H9 (cell line): ENCODE measurements at regions not wholly inside any gene's neighbourhood (a gene's known extent, or its start where the extent isn't known, plus 50 kb on each side); places are given as distances from the start of the nearest gene placed in this dataset.

Source experiments
- DNase-seq: peaks from one replicate; pipeline ENCODE4 v3.0.0-alpha.2; 2017
- H2AFZ ChIP-seq: one replicate; pipeline ENCODE4 v1.6.1; 2013; ENCODE audit warnings: mild to moderate bottlenecking, low read length, control low read depth, moderate library complexity
- H2AK5ac ChIP-seq: 2 replicates; pipeline ENCODE4 v1.6.1; 2013; ENCODE audit warnings: low read length, control low read depth, mixed read lengths; ENCODE audit not compliant: insufficient read length
- H2BK120ac ChIP-seq: one replicate; pipeline ENCODE4 v1.6.1; 2013; ENCODE audit warnings: low read depth, mild to moderate bottlenecking, low read length, control low read depth, inconsistent platforms; ENCODE audit not compliant: poor library complexity, severe bottlenecking
- H2BK12ac ChIP-seq: 2 replicates; pipeline ENCODE4 v1.6.1; 2013; ENCODE audit warnings: low read length, control low read depth, mixed read lengths, low read depth; ENCODE audit not compliant: insufficient read length
- H2BK15ac ChIP-seq: 2 replicates; pipeline ENCODE4 v1.6.1; 2013; ENCODE audit warnings: low read depth, low read length, control low read depth
- H2BK20ac ChIP-seq: one replicate; pipeline ENCODE4 v1.6.1; 2013; ENCODE audit warnings: low read depth, mild to moderate bottlenecking, low read length, control low read depth, inconsistent platforms; ENCODE audit not compliant: poor library complexity, severe bottlenecking
- H2BK5ac ChIP-seq: 2 replicates; pipeline ENCODE4 v1.6.1; 2013; ENCODE audit warnings: low read length, control low read depth, mixed read lengths; ENCODE audit not compliant: insufficient read length
- H3K14ac ChIP-seq: 2 replicates; pipeline ENCODE4 v1.6.1; 2013; ENCODE audit warnings: low read length, control low read depth; ENCODE audit not compliant: insufficient read depth
- H3K18ac ChIP-seq: 2 replicates; pipeline ENCODE4 v1.6.1; 2013; ENCODE audit warnings: low read depth, mild to moderate bottlenecking, mixed read lengths, low read length, control low read depth; ENCODE audit not compliant: insufficient read length
- H3K23ac ChIP-seq: 2 replicates; pipeline ENCODE4 v1.6.1; 2013; ENCODE audit warnings: low read length, control low read depth, mixed read lengths, low read depth; ENCODE audit not compliant: insufficient read length
- H3K23me2 ChIP-seq: 2 replicates; pipeline ENCODE4 v1.6.1; 2013; ENCODE audit warnings: low read depth, mild to moderate bottlenecking, mixed read lengths, low read length, control low read depth; ENCODE audit not compliant: insufficient read length, poor library complexity, severe bottlenecking
- H3K27ac ChIP-seq: 2 replicates; pipeline ENCODE4 v1.5.1; 2013; ENCODE audit warnings: low read length, control low read depth, mixed read lengths, low read depth; ENCODE audit not compliant: insufficient read length
- H3K27me3 ChIP-seq: 2 replicates; pipeline ENCODE4 v1.6.1; 2013; ENCODE audit warnings: low read length, control low read depth, inconsistent platforms; ENCODE audit not compliant: insufficient read depth
- H3K4ac ChIP-seq: 2 replicates; pipeline ENCODE4 v1.6.1; 2013; ENCODE audit warnings: low read depth, mild to moderate bottlenecking, control low read depth, inconsistent platforms, low read length, moderate library complexity
- H3K4me1 ChIP-seq: 2 replicates; pipeline ENCODE4 v1.6.1; 2013; ENCODE audit warnings: low read length, control low read depth, inconsistent platforms; ENCODE audit not compliant: insufficient read depth
- H3K4me2 ChIP-seq: 2 replicates; pipeline ENCODE4 v1.6.1; 2013; ENCODE audit warnings: low read length, control low read depth, mixed read lengths; ENCODE audit not compliant: insufficient read length, insufficient read depth
- H3K56ac ChIP-seq: 2 replicates; pipeline ENCODE4 v1.6.1; 2013; ENCODE audit warnings: low read depth, mild to moderate bottlenecking, mixed read lengths, low read length, control low read depth; ENCODE audit not compliant: insufficient read length
- H3K79me1 ChIP-seq: 2 replicates; pipeline ENCODE4 v1.6.1; 2013; ENCODE audit warnings: low read depth, mild to moderate bottlenecking, moderate library complexity, low read length, control low read depth, inconsistent platforms; ENCODE audit not compliant: insufficient read depth, poor library complexity, severe bottlenecking
- H3K79me2 ChIP-seq: 2 replicates; pipeline ENCODE4 v1.6.1; 2013; ENCODE audit warnings: low read length, control low read depth, inconsistent platforms; ENCODE audit not compliant: insufficient read depth
- H3K9ac ChIP-seq: 2 replicates; pipeline ENCODE4 v1.6.1; 2013; ENCODE audit warnings: low read length, control low read depth, mixed read lengths; ENCODE audit not compliant: insufficient read length; ENCODE audit errors: extremely low read depth
- H3K9me3 ChIP-seq: one replicate; pipeline ENCODE4 v1.6.1; 2013; ENCODE audit warnings: low read depth, low read length, inconsistent platforms; ENCODE audit not compliant: control insufficient read depth
- H3T11ph ChIP-seq: one replicate; pipeline ENCODE4 v1.6.1; 2013; ENCODE audit warnings: mild to moderate bottlenecking, low read length, control low read depth, inconsistent platforms
- H4K20me1 ChIP-seq: one replicate; pipeline ENCODE4 v1.6.1; 2013; ENCODE audit not compliant: control insufficient read depth, insufficient read length, insufficient read depth
- H4K5ac ChIP-seq: 2 replicates; pipeline ENCODE4 v1.6.1; 2013; ENCODE audit warnings: low read depth, mild to moderate bottlenecking, mixed read lengths, low read length, control low read depth; ENCODE audit not compliant: insufficient read length
- H4K8ac ChIP-seq: replicated peaks from 2 replicates; pipeline ENCODE4 v1.6.1; 2013; ENCODE audit warnings: low read length, control low read depth, mixed read lengths, low read depth; ENCODE audit not compliant: insufficient read length
- H4K91ac ChIP-seq: 2 replicates; pipeline ENCODE4 v1.6.1; 2013; ENCODE audit warnings: low read depth, mild to moderate bottlenecking, moderate library complexity, mixed read lengths, low read length, control low read depth; ENCODE audit not compliant: insufficient read length
- H3K27ac Mint-ChIP-seq, 3 experiments: 2 replicates in 2 of 3; 3 replicates in 1 of 3; pipeline ENCODE4 v1.8.0; 2020 to 2021; ENCODE audit warnings: mixed read lengths in 3 of 3, mild to moderate bottlenecking in 1 of 3, moderate library complexity in 1 of 3
- H3K27me3 Mint-ChIP-seq: 2 replicates; pipeline ENCODE4 v1.8.0; 2021; ENCODE audit warnings: low read depth, mild to moderate bottlenecking, moderate library complexity, mixed read lengths
- H3K36me3 Mint-ChIP-seq, 3 experiments: 2 replicates in 2 of 3; 3 replicates in 1 of 3; pipeline ENCODE4 v1.8.0; 2020 to 2021; ENCODE audit warnings: low read depth in 3 of 3, mixed read lengths in 3 of 3; ENCODE audit not compliant: insufficient read depth in 1 of 3
- H3K4me1 Mint-ChIP-seq, 2 experiments: 2 replicates each; pipeline ENCODE4 v1.8.0; 2020; ENCODE audit warnings: mixed read lengths in 2 of 2
- H3K4me3 Mint-ChIP-seq, 2 experiments: 2 replicates in 1 of 2; 3 replicates in 1 of 2; pipeline ENCODE4 v1.8.0; 2020 to 2021; ENCODE audit warnings: mild to moderate bottlenecking in 2 of 2, mixed read lengths in 2 of 2, moderate library complexity in 1 of 2
- H3K9me3 Mint-ChIP-seq, 2 experiments: 2 replicates in 1 of 2; 3 replicates in 1 of 2; pipeline ENCODE4 v1.8.0; 2020; ENCODE audit warnings: mild to moderate bottlenecking in 2 of 2, mixed read lengths in 2 of 2, moderate library complexity in 1 of 2
- CTCF ChIP-seq: fragments of 200-600 bp; sonication (generic); conservative IDR thresholded peaks from 3 replicates; pipeline ENCODE4 v1.8.0; 2021; ENCODE audit warnings: antibody characterized with exemption, mild to moderate bottlenecking
- WGBS: extraction: QIAGEN DNeasy Blood & Tissue Kit; methylation state at CpG from one replicate; pipeline ENCODE4 v1.1.7; 2013; ENCODE audit warnings: missing lambda C conversion rate, low lambda C conversion rate, mixed read lengths; ENCODE audit not compliant: insufficient read length; ENCODE audit errors: extremely low coverage; 5-methylcytosine and 5-hydroxymethylcytosine counted together

GRCh38 chr14:98462908-98463307 is 809.1 kb downstream of the BCL11B start:
- Mint-ChIP-seq H3K27ac (no peak overlapping the region), H3K4me1 (peaks cover 0 to 2% of the 10 kb centered on the region in 2 experiments; a peak in 1 of 4 replicates), H3K4me3 (no peak overlapping the region), H3K9me3 (no peaks in the 10 kb centered on the region), H3K36me3 (peaks cover 0 to 5% (median 2%) of the 10 kb centered on the region in 3 experiments; a peak in 2 of 7 replicates), H3K27me3 (no peaks in the 10 kb centered on the region)
- H3K9me3 ChIP-seq, result no peaks in the 10 kb centered on the region
- no peak overlapping the region for H2AK5ac ChIP-seq
- no peak overlapping the region for H2BK15ac ChIP-seq
- H3K27ac ChIP-seq, result no peak overlapping the region
- H3K14ac ChIP-seq, result no peak overlapping the region
- H3K27me3 ChIP-seq, result no peaks in the 10 kb centered on the region
- no peak overlapping the region for H4K5ac ChIP-seq
- TF ChIP-seq CTCF, result no peak
- H3K56ac ChIP-seq, result no peak overlapping the region
- H3T11ph ChIP-seq, result no peak overlapping the region
- H2BK120ac ChIP-seq, result no peak overlapping the region
- no peak overlapping the region for H4K91ac ChIP-seq
- H3K4ac ChIP-seq, result no peak overlapping the region
- no peaks in the 10 kb centered on the region for H3K4me1 ChIP-seq
- no peaks in the 10 kb centered on the region for H3K79me1 ChIP-seq
- H3K79me2 ChIP-seq, result no peaks in the 10 kb centered on the region
- DNase-seq, result no peak
- no peak overlapping the region for H2BK12ac ChIP-seq
- no peak overlapping the region for H3K9ac ChIP-seq
- no peak overlapping the region for H3K23ac ChIP-seq
- H3K4me2 ChIP-seq, result no peak overlapping the region
- H3K18ac ChIP-seq, result no peak overlapping the region
- no peaks in the 10 kb centered on the region for H4K20me1 ChIP-seq
- H2AFZ ChIP-seq, result no peak overlapping the region
- no peak overlapping the region for H2BK20ac ChIP-seq
- no peak overlapping the region for H4K8ac ChIP-seq
- H2BK5ac ChIP-seq, result no peak overlapping the region
- WGBS, result no CpG with 5 or more reads among the region's 7 CpGs
- no peaks in the 10 kb centered on the region for H3K23me2 ChIP-seq
